22Rv1 (cell line): ENCODE measurements at regions not wholly inside any gene's neighbourhood (a gene's known extent, or its start where the extent isn't known, plus 50 kb on each side); places are given as distances from the start of the nearest gene placed in this dataset.

ENCODE experiments used
- H3K27ac ChIP-seq: fragments of 450-650 bp; 2 replicates; pipeline ENCODE4 v1.5.1; 2017
- CTCF ChIP-seq: fragments of 450-650 bp; IDR thresholded peaks from 2 replicates; pipeline ENCODE4 v1.5.1; 2017; ENCODE audit warnings: mild to moderate bottlenecking
- ZFX ChIP-seq: fragments of 450-650 bp; IDR thresholded peaks from 2 replicates; pipeline ENCODE4 v1.6.1; 2017; ENCODE audit warnings: antibody characterized with exemption, borderline replicate concordance

- no peak overlapping the region for H3K27ac ChIP-seq
- TF ChIP-seq ZFX (no peak), CTCF (no peak)
Observed at GRCh38 chr4:187357045-187357643, 633.5 kb upstream of the FAT1 start.

DNA sequence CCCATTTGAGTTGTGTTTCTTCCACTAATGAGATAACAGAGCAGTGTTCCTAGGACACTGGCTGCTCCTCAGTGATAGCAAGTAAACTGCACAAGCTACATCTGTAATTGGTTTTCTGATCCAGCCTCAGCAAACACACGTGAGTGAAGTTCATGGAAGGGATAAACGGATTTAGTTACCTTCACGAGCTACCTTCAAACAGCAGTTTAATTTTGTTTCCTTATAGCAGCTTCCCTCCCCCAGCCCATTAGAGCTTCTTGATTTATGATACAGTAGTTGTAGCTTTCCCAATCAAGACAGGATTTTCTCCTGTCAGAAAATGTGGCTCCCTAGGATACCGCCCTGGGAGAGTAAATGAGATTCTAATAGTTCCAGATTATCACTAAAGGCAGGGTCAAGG lies 634.2 kb upstream of the FAT1 start:
- TF ChIP-seq ZFX (no peak), CTCF (no peak)

GRCh38 chr4:187362937-187363857 lies 632.4 kb upstream of the ZFP42 start:
- H3K27ac ChIP-seq = no peak overlapping the region
- TF ChIP-seq CTCF (no peak), ZFX (no peak)

More for the DNA sequence above, 634.2 kb upstream of the FAT1 start:
- no peak overlapping the region for H3K27ac ChIP-seq

- H3K27ac ChIP-seq = no peak overlapping the region
- TF ChIP-seq CTCF (no peak), ZFX (no peak)
Observed at GRCh38 chr4:187364401-187364800, 631.2 kb upstream of the ZFP42 start.

- H3K27ac ChIP-seq = no peak overlapping the region
- TF ChIP-seq ZFX (no peak), CTCF (no peak)
Observed at GRCh38 chr4:187364851-187365250, 630.7 kb upstream of the ZFP42 start.

DNA sequence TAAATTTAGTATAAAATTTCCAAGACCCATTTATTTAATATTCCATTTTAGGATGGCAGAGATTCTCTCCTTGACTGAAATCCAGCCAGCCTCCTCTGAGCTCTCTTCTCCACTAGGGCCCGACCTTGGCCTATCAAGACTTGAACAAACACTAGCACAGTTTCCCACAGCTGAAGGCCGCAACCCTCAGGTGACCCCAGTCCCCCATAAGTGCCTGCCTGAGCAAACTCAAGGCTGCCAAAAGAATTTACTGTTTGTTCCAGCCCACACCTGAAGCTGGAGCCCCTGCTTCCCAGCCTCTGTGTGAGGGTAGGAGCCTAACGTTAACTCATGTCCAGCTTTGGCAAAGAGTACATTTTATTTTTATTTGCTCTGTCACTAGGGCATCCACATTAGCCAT lies 629.0 kb upstream of the ZFP42 start:
- TF ChIP-seq CTCF (no peak), ZFX (no peak)
- no peak overlapping the region for H3K27ac ChIP-seq

DNA sequence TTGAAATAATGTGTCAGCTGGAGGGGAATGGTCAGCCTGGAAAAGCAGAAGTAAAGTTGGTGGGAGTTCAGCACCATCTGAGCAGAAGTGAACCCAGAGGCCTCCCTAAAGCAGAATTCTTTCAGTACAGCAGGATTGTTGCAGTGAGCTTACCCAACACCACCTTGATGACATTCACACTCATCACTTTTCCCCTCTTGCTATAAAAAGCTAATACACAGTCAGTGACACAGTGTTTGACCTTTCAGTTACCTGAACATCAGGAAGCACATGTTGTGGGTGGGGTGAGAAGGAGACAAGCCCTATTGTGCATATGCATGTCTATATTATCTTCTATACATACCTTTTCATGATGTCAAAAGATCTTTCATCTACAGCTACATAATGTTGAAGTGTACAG lies 624.7 kb upstream of the ZFP42 start:
- TF ChIP-seq ZFX (no peak), CTCF (no peak)
- H3K27ac ChIP-seq = no peak overlapping the region
